Nucleus accumbens (tissue), 56 donors: ENCODE measurements at regions not wholly inside any gene's neighbourhood (a gene's known extent, or its start where the extent isn't known, plus 50 kb on each side); places are given as distances from the start of the nearest gene placed in this dataset.
"Not testable (repeated sequence)": the region's sequence is repeated elsewhere in the genome, so short reads cannot be mapped to it uniquely, and the experiment has no call there.

Experiments
- DNase-seq, 56 donors: peaks; one replicate each; lab custom pipeline; 2025; lab: John Stamatoyannopoulos, UW

- no peak for DNase-seq
These were observed 234.3 kb upstream of the FOLH1 start for GRCh38 chr11:49442669-49443068.

- not testable (repeated sequence) for DNase-seq
These were observed 231.5 kb upstream of the FOLH1 start for GRCh38 chr11:49439901-49440300.

- not testable (repeated sequence) for DNase-seq
These were observed 225.9 kb upstream of the FOLH1 start for GRCh38 chr11:49434308-49434707.

GRCh38 chr11:49432242-49432848 is 223.9 kb upstream of the FOLH1 start:
- no peak for DNase-seq

GRCh38 chr11:49424136-49424535 is 215.7 kb upstream of the FOLH1 start:
- DNase-seq = peak in 1 of 56 donors; percentile 1

GRCh38 chr11:49418877-49419276 is 210.5 kb upstream of the FOLH1 start:
- not testable (repeated sequence) for DNase-seq

- no peak for DNase-seq
These were observed 197.3 kb upstream of the FOLH1 start for GRCh38 chr11:49405743-49406142.

- DNase-seq = not testable (repeated sequence)
These were observed 187.4 kb upstream of the FOLH1 start for GRCh38 chr11:49395789-49396188.

- not testable (repeated sequence) for DNase-seq
These were observed 182.0 kb upstream of the FOLH1 start for GRCh38 chr11:49390362-49390761.

- DNase-seq = peak in 1 of 56 donors; percentile 3
These were observed 180.7 kb upstream of the FOLH1 start for GRCh38 chr11:49389149-49389548.

GRCh38 chr11:49384371-49384770 is 176.0 kb upstream of the FOLH1 start:
- not testable (repeated sequence) for DNase-seq

- no peak for DNase-seq
These were observed 169.6 kb upstream of the FOLH1 start for GRCh38 chr11:49377978-49378377.

GRCh38 chr11:49373866-49374265 is 165.5 kb upstream of the FOLH1 start:
- DNase-seq = not testable (repeated sequence)

- not testable (repeated sequence) for DNase-seq
These were observed 165.0 kb upstream of the FOLH1 start for GRCh38 chr11:49373385-49373784.

- DNase-seq = not testable (repeated sequence)
These were observed 163.7 kb upstream of the FOLH1 start for GRCh38 chr11:49372137-49372536.

GRCh38 chr11:49368556-49368955 is 160.2 kb upstream of the FOLH1 start:
- not testable (repeated sequence) for DNase-seq

- not testable (repeated sequence) for DNase-seq
These were observed 157.0 kb upstream of the FOLH1 start for GRCh38 chr11:49365375-49365774.

- not testable (repeated sequence) for DNase-seq
These were observed 154.6 kb upstream of the FOLH1 start for GRCh38 chr11:49362994-49363393.

- DNase-seq = not testable (repeated sequence)
These were observed 146.1 kb upstream of the FOLH1 start for GRCh38 chr11:49354536-49354935.

GRCh38 chr11:49352868-49353267 is 144.5 kb upstream of the FOLH1 start:
- not testable (repeated sequence) for DNase-seq

GRCh38 chr11:49346627-49347026 is 138.2 kb upstream of the FOLH1 start:
- DNase-seq = not testable (repeated sequence)

GRCh38 chr11:49328485-49329186 is 120.2 kb upstream of the FOLH1 start:
- DNase-seq = not testable (repeated sequence)
